ENCODE measurements at regions not wholly inside any gene's neighbourhood (a gene's known extent, or its start where the extent isn't known, plus 50 kb on each side); places are given as distances from the start of the nearest gene placed in this dataset.
"Not testable (repeated sequence)": the region's sequence is repeated elsewhere in the genome, so short reads cannot be mapped to it uniquely, and the experiment has no call there.

DNA sequence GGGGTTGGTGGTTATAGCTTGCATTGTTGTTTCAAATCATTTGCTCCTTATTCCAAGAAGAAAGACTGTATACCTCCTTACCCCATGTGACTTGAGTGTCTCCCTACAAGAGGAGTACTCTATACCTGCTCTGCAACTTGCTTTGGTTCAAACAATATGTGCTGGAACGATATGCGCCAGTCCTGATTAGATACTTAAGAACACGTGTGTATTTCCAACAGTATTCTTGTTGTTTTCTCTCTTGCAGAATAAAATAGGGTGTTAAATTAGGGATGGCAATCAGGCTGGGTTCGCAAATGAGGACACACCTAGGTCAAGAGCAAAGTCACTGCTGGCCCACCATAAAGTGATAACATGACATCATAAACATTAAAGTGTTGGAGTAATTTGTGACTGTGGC, 895.0 kb upstream of the SLITRK1 start:
- Histone ChIP-seq H3K9me3 (ENCODE audit: low read depth) (no peaks in the 10 kb centered on the region), H3K4me3 (no peak overlapping the region), H3K27me3 (replicated peaks; ENCODE audit: insufficient read depth) (no peaks in the 10 kb centered on the region), H2AFZ (no peak overlapping the region), H3K9me2 (ENCODE audit: insufficient read depth) (no peaks in the 10 kb centered on the region), H3K79me2 (ENCODE audit: insufficient read depth) (no peaks in the 10 kb centered on the region), H3K4me2 (ENCODE audit: unreplicated experiment) (no peak overlapping the region), H3K27ac (no peak overlapping the region), H3F3A (ENCODE audit: insufficient read depth) (no peaks in the 10 kb centered on the region), H3K36me3 (ENCODE audit: low read depth) (no peaks in the 10 kb centered on the region), H3K4me1 (ENCODE audit: insufficient read depth) (no peaks in the 10 kb centered on the region), H4K20me1 (ENCODE audit: insufficient read depth) (no peaks in the 10 kb centered on the region), H3K9ac (no peak overlapping the region)
- DNase-seq: no peak
- 30 to 32% methylated on average over 4 of the region's 4 CpGs for WGBS, 2 experiments (ENCODE audit: low coverage in 1 of 2, low lambda C conversion rate in 2 of 2, missing lambda C conversion rate in 2 of 2)
- in situ Hi-C loops (cut with MboI): no loop called here
- TF ChIP-seq EZH2phosphoT487 (IDR thresholded peaks at IDR 0.05; ENCODE audit: insufficient read depth, low read depth) (no peak), EZH2 (IDR thresholded peaks at IDR 0.05; ENCODE audit: insufficient read depth, poor library complexity, severe bottlenecking) (no peak)

- Histone ChIP-seq H3K4me1 (ENCODE audit: insufficient read depth) (no peaks in the 10 kb centered on the region), H3K9me2 (ENCODE audit: insufficient read depth) (no peaks in the 10 kb centered on the region), H3K79me2 (ENCODE audit: insufficient read depth) (no peaks in the 10 kb centered on the region), H4K20me1 (ENCODE audit: insufficient read depth) (no peaks in the 10 kb centered on the region), H3K36me3 (ENCODE audit: low read depth) (no peaks in the 10 kb centered on the region), H3K9ac (no peak overlapping the region), H3K27me3 (replicated peaks; ENCODE audit: insufficient read depth) (no peaks in the 10 kb centered on the region), H3K9me3 (ENCODE audit: low read depth) (no peaks in the 10 kb centered on the region), H3K27ac (no peak overlapping the region), H3F3A (ENCODE audit: insufficient read depth) (no peaks in the 10 kb centered on the region), H3K4me2 (ENCODE audit: unreplicated experiment) (no peak overlapping the region), H2AFZ (no peak overlapping the region), H3K4me3 (no peak overlapping the region)
- WGBS, 2 experiments (ENCODE audit: low coverage in 1 of 2, low lambda C conversion rate in 2 of 2, missing lambda C conversion rate in 2 of 2): 6 to 17% methylated on average over 2 of the region's 2 CpGs
- DNase-seq: no peak
- TF ChIP-seq EZH2 (IDR thresholded peaks at IDR 0.05; ENCODE audit: insufficient read depth, poor library complexity, severe bottlenecking) (no peak), EZH2phosphoT487 (IDR thresholded peaks at IDR 0.05; ENCODE audit: insufficient read depth, low read depth) (no peak)
- in situ Hi-C loops (cut with MboI): no loop called here
Observed at GRCh38 chr13:84776593-84776992, 894.3 kb upstream of the SLITRK1 start.

DNA sequence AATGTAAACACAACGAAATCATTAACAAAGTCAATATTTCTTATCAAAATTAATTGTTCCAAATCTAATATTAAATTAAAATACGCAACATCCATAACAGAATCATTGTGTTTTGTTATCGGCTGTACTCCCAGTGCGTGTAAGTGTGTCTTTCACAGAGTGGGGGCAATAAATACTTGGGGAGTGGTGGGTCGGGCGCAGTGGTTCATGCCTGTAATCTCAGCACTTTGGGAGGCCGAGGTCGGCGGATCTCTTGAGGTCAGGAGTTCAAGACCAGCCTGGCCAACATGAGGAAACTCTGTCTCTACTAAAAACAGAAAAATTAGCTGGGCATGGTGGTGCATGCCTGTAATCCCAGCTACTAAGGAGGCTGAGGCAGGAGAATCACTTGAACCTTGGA, 893.6 kb upstream of the SLITRK1 start:
- H3K9me3 ChIP-seq (ENCODE audit: low read depth); H3K27ac ChIP-seq; H2AFZ ChIP-seq; H3K27me3 ChIP-seq (replicated peaks; ENCODE audit: insufficient read depth); H3K4me1 ChIP-seq (ENCODE audit: insufficient read depth); H3K9me2 ChIP-seq (ENCODE audit: insufficient read depth); H3F3A ChIP-seq (ENCODE audit: insufficient read depth); H3K36me3 ChIP-seq (ENCODE audit: low read depth); in situ Hi-C loops (cut with MboI); H3K9ac ChIP-seq; H3K4me3 ChIP-seq; DNase-seq; H3K79me2 ChIP-seq (ENCODE audit: insufficient read depth); H3K4me2 ChIP-seq (ENCODE audit: unreplicated experiment); H4K20me1 ChIP-seq (ENCODE audit: insufficient read depth): not testable (repeated sequence)
- WGBS, 2 experiments (ENCODE audit: low coverage in 1 of 2, low lambda C conversion rate in 2 of 2, missing lambda C conversion rate in 2 of 2): 29 to 32% methylated on average over 9 of the region's 9 CpGs

DNA sequence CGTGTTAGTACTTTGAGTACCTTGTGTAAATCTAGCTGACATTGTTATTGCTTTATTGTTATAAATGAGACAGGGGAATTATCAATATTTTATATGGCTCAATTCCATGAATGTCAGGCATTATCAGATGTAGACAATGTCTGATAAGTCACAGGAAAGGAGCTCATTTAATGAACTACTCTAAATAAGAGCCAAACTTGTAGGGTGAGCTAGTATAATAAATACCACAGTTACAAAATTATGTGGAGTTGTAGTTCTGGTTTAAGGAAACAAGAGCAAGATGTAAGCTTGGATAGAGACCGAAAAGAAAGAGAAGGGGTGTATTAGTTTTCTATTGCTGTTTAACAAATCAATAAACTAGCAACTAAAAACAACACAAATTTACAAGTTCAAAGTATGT, 891.8 kb upstream of the SLITRK1 start:
- TF ChIP-seq EZH2phosphoT487 (IDR thresholded peaks at IDR 0.05; ENCODE audit: insufficient read depth, low read depth) (no peak), EZH2 (IDR thresholded peaks at IDR 0.05; ENCODE audit: insufficient read depth, poor library complexity, severe bottlenecking) (no peak)
- Histone ChIP-seq H2AFZ (no peak overlapping the region), H3K4me1 (ENCODE audit: insufficient read depth) (no peaks in the 10 kb centered on the region), H3K9me3 (ENCODE audit: low read depth) (no peaks in the 10 kb centered on the region), H3K27me3 (replicated peaks; ENCODE audit: insufficient read depth) (no peaks in the 10 kb centered on the region), H3F3A (ENCODE audit: insufficient read depth) (no peaks in the 10 kb centered on the region), H3K4me2 (ENCODE audit: unreplicated experiment) (no peak overlapping the region), H3K9ac (no peak overlapping the region), H3K27ac (no peak overlapping the region), H4K20me1 (ENCODE audit: insufficient read depth) (no peaks in the 10 kb centered on the region), H3K79me2 (ENCODE audit: insufficient read depth) (no peaks in the 10 kb centered on the region), H3K36me3 (ENCODE audit: low read depth) (no peaks in the 10 kb centered on the region), H3K9me2 (ENCODE audit: insufficient read depth) (no peaks in the 10 kb centered on the region), H3K4me3 (no peak overlapping the region)
- in situ Hi-C loops (cut with MboI): no loop called here
- 5 to 12% methylated on average over 2 of the region's 2 CpGs for WGBS, 2 experiments (ENCODE audit: low coverage in 1 of 2, low lambda C conversion rate in 2 of 2, missing lambda C conversion rate in 2 of 2)
- no peak for DNase-seq

- DNase-seq: no peak
- H3K4me3 ChIP-seq: no peak overlapping the region
- H2AFZ ChIP-seq: no peak overlapping the region
- H3K79me2 ChIP-seq (ENCODE audit: insufficient read depth): no peaks in the 10 kb centered on the region
- in situ Hi-C loops (cut with MboI): no loop called here
- no peaks in the 10 kb centered on the region for H3K9me3 ChIP-seq (ENCODE audit: low read depth)
- no peaks in the 10 kb centered on the region for H3K4me1 ChIP-seq (ENCODE audit: insufficient read depth)
- 39 to 41% methylated on average over 1 of the region's 1 CpG for WGBS, 2 experiments (ENCODE audit: low coverage in 1 of 2, low lambda C conversion rate in 2 of 2, missing lambda C conversion rate in 2 of 2)
- H3K36me3 ChIP-seq (ENCODE audit: low read depth): no peaks in the 10 kb centered on the region
- H3K9ac ChIP-seq: no peak overlapping the region
- H3F3A ChIP-seq (ENCODE audit: insufficient read depth): no peaks in the 10 kb centered on the region
- H3K4me2 ChIP-seq (ENCODE audit: unreplicated experiment): no peak overlapping the region
- no peaks in the 10 kb centered on the region for H3K9me2 ChIP-seq (ENCODE audit: insufficient read depth)
- H3K27ac ChIP-seq: no peak overlapping the region
- TF ChIP-seq EZH2 (IDR thresholded peaks at IDR 0.05; ENCODE audit: insufficient read depth, poor library complexity, severe bottlenecking): no peak
- no peak for TF ChIP-seq EZH2phosphoT487 (IDR thresholded peaks at IDR 0.05; ENCODE audit: insufficient read depth, low read depth)
- no peaks in the 10 kb centered on the region for H3K27me3 ChIP-seq (replicated peaks; ENCODE audit: insufficient read depth)
- H4K20me1 ChIP-seq (ENCODE audit: insufficient read depth): no peaks in the 10 kb centered on the region
Observed at GRCh38 chr13:84760956-84761355, 878.7 kb upstream of the SLITRK1 start.
